Anterior cingulate cortex (tissue), 58 donors: ENCODE measurements at regions not wholly inside any gene's neighbourhood (a gene's known extent, or its start where the extent isn't known, plus 50 kb on each side); places are given as distances from the start of the nearest gene placed in this dataset.

Source experiments
- DNase-seq, 58 donors: peaks; one replicate each; lab custom pipeline; 2025; lab: John Stamatoyannopoulos, UW

GRCh38 chr18:53757328-53757727 is 467.1 kb downstream of the MBD2 start:
- no peak for DNase-seq

- no peak for DNase-seq
Measured at GRCh38 chr18:53756610-53756972, 467.9 kb downstream of the MBD2 start.

DNA sequence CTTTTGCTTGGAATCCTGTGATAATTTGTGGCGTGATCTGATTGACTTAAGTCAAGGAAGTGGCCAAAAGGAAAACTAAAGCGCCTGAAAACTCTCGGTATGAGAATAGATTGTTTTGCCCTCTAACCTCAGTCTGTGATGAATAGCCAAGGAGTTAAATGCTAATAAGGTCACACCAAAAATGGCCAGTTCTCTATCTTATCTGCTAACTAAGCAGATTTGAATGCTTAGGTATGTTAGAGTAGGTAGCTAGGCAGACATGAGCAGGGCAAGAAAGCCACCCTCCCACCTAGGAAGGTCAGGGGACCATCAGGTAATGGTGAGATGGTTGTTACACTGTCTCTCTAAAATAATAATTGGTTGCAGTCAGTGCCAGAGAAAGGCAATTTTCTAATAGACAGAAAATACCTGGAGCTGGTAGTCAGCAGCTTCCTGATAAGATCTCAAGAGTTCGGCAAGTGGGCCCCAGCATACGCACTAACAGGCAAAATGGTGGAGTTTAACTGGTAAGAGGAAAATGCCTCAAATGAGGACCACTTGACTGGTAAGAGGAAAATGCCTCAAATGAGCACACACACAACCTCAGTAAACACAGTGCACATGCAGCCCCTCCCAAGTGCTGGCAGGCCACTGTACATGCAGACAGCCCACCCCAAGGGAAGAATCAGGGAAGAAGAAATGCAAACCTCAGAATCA is 468.4 kb downstream of the MBD2 start:
- no peak for DNase-seq

DNA sequence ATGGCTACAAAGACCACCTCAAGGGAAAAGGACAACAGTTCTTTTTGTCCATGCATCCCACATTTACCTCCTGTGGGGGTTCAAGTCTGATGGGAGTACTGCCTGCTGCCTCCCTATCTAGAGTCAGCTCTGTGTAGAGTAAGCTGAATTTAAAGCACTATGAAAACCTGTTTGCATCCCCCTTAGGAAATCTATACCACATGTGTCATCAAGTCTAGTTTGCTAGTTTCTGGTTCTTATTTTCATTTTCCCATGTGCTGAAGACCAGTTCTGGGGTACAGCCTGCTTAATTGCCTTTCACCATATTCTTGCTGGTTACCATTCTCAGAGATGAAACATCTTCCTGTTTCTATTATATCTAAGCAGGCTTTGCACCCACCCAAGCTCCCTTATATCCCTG is 470.3 kb downstream of the MBD2 start:
- DNase-seq, result no peak

DNA sequence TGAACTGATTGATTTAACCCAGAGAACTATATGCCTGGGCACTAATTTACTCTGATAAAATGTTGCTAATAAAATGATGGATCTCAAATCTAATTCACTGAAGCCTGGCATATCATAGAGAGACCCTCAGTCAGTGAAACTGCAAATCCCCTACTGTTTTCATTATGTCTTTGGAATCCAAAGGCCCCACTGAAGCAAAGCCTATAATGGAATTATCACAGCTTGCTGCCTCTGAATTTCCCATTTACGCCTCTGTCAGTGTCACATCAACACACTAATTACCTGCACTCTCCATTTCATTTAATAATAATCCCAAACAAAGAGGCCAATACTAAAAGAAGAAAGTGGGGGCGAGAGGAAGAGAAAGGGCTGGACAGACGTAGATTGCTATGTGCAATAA is 470.9 kb downstream of the MBD2 start:
- no peak for DNase-seq

GRCh38 chr18:53752781-53753367 is 471.6 kb downstream of the MBD2 start:
- no peak for DNase-seq

GRCh38 chr18:53749766-53750165 is 474.7 kb downstream of the MBD2 start:
- DNase-seq, result no peak

GRCh38 chr18:53747663-53748160 is 476.8 kb downstream of the MBD2 start:
- no peak for DNase-seq

DNA sequence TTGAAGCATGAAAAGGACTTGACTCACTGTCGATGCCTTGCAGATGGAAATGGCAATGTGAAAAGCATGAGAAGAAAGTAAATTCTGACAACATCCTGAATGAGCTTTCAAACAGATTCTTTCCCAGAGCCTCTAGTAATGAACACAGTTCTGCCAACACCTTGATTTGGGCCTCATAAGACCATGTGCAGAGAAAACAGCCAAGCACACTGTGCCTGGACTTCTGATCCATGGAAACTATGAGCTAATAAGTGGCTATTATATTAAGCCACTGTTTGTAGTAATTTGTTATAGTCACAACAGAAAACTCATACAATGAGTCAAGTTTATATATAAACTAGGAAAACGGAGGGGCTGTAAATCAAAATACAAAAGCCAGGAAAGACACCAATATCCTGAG is 477.3 kb downstream of the MBD2 start:
- no peak for DNase-seq

GRCh38 chr18:53745986-53746385 is 478.5 kb downstream of the MBD2 start:
- no peak for DNase-seq

DNA sequence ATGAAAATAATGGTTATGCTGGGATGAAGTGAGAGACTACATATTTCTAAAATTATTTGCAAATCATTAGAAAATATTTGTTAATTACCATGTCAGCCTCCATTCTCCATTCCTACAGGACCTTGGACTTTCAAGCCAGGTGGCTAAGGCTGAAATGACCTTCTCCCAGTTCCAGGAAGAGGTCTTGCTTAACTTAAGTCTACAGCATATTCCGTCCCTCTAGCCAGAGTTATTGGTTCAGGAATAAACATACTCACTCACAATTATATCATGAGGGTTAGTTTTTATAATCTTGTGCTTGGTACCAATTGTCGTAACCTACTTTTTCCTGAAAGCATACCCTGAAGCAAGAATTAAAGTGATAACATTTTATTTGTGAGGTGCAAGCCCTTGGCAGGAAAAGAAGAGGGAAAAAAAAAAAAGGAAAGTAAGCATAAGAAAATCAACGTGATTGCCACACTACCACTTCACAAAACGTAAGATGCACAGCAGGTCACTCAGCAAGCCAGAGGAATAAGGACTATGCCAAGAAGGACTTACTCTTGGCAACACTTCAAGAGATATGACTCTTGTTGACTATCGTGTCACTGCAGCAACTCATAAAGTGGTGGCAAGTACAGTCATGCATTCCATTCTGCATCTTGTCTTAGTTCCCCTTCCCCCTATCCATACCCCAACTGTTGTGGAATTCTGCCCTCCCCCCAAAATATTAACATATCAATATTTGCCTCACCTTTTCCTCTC is 479.1 kb downstream of the MBD2 start:
- DNase-seq, result no peak

DNA sequence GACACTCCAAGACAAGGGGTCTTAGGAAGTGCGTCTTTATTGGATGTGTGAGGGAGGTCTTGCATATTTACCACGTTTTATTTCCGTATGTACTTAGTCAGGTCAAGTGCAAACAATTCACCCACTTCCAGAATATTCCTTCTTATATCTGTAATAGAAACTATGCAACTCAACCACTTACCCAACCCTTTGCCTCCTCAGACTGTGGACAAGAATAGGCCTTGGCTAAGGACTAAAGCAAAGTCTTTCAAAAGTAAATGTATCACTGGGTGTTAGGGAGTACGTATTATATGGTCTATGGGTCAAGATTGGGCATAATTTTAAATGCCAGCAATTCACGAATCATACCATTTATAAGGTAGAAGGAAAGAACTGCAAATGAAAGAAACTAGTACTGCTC is 484.8 kb downstream of the MBD2 start:
- DNase-seq, result no peak

DNA sequence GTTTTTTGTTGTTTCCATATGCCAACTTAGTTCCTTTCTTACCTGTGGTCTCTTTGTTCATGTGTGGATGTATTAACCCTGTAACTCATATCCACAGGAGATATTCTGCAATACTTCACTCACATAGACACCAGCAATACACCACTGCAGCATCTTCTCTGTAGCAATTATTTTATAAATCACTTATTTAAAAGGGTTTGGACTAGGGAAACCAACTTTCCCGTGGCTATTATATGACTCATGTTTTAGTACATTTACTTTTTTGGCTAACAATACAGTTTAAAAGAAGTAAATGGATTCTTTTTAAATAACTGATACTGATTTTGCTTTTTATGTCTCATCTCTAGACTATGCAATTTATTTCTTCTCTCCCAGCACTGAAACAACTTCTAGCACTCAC is 488.9 kb downstream of the MBD2 start:
- no peak for DNase-seq

DNA sequence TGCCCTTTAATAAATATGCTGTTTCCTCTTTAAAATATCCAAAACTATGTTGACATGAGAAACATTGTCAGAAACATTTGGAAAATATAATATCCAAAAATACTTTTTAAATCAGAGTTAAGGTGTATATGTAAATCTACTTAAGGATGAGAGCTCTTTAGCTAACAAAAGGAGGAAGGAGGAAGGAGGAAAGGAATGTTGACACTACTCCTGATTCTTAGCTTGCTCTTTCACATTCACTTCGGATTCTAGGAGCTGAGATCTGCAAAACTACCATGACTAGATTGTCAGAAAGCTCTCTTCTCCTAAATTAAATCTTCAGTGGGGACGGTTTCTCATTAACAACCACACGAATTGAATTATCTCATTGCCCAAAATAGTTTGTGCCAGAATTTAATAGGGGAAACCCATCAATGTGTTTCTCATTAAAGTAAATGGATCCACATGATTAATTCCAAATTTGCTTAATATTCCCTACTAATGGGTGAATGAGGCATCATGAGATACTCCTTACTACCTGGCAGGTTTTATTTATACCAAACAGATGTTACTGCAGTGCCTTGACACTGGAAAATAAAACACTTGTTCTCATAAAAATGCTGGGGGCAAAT is 509.1 kb downstream of the MBD2 start:
- no peak for DNase-seq

DNA sequence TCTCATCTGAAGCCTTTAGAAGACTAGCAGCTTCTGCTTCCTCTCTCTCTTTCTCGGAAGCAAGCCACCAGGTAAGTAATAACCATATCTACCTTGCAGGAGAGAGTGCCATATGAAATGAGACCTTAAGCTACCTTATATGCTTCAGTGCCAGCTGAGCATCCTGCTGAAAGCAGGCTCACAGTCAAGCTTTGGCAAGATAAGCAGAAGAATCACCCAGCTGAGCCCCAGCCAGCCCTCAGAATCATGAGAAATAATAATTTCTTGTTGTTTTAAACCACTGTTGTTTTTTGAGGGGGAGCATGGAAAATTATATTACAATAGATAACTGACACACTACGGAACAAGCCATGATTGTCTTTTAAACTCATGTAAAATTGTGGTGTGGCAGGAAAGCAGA is 514.4 kb downstream of the MBD2 start:
- no peak for DNase-seq

DNA sequence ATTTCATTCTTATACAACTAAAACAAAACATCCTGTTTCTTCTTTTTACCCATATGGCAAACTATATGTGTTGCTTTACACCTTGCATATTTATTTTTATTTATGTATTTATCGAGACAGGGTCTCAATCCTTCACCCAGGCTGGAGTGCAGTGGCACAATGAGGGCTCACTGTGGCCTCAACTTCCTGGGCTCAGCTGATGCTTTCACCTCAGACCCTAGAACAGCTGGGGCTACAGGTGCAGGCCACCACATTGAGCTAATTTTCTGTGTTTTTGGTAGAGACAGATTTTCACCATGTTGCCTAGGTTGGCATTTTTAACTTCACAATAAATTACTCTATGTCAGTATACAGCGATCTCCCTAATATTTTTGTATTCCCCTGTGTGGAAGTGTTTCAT is 522.0 kb downstream of the MBD2 start:
- DNase-seq, result no peak

DNA sequence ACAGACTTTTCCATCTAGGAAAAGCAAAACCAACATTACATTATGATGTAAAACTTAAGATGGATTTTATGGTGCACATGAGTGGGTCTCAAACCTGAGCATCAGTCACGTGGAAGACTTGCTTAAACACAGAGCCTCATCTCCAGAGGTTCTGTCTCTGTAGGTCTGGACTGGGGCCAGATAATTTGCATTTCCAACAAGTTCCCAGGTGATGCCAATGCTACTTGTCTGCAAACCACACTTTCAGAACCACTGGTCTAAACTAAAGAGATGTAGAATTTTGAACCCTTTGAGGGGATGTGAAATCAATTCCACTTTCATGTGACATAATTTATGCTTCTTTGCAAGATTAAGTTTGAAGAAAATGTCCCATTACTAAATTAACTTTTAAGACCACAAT is 522.8 kb downstream of the MBD2 start:
- DNase-seq, result no peak

DNA sequence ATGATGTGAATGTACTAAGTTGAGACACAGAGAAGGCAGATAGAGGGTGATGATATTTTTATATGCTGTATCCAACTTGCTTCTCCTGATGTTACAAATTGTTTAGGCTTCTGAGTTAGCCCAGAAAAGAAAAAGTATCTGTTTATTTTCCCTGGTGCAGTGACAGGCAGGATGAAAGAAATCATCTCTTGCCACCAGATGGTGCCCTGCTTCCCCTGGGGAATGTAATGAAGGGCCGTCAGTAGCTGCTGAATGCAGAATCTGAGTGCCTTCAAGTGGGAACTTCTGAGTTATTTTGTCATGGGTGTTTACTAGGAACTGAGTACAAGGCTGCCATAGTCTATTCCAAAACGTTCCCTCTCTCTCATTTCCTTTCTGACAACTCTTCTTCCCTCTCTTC is 525.6 kb downstream of the MBD2 start:
- peak in 35 of 58 donors; percentile 0 to 58 (median 8) for DNase-seq

GRCh38 chr18:53689886-53690285 is 534.6 kb downstream of the MBD2 start:
- DNase-seq, result no peak

GRCh38 chr18:53686965-53687364 is 537.5 kb downstream of the MBD2 start:
- DNase-seq, result no peak

DNA sequence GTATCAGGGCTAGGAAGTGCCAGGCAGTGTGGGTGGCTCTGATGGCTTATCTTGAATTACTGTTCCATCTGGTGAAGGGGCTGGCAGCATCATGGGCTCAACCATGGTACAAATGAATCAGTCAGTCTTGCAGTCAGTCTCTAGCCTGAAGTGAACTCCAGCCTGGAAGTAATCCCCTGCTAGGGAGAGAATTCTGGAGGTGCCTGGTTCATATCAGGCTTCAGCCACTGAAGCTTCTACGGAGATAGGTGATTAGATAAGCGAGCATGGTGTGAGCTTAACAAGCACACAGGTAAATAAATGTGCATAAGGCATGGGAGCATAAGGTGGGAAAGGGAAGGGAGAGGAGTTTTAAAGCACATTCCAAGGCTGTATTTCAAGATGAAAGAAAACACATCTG is 541.7 kb downstream of the MBD2 start:
- DNase-seq, result no peak
